A549 (cell line): ENCODE measurements at regions not wholly inside any gene's neighbourhood (a gene's known extent, or its start where the extent isn't known, plus 50 kb on each side); places are given as distances from the start of the nearest gene placed in this dataset.

ENCODE experiments used
- ATAC-seq, 2 experiments: fragments of 200-7000 bp in 1 of 2; fragments of >200 bp in 1 of 2; cut with Nextera tagmentation in 1 of 2; cut with Tn5 transposase in 1 of 2; 3 replicates each; pipeline versions ENCODE4 v1.8.0 to v1.9.1; 2018 to 2020; ENCODE audit warnings: mild to moderate bottlenecking in 1 of 2, moderate library complexity in 1 of 2
- CTCF ChIA-PET: fragments of 300-600 bp; sonication (Branson Sonifier 250); formaldehyde crosslinking; extraction: SDS; loops from one replicate; lab custom pipeline; 2021; ENCODE audit warnings: antibody characterized with exemption, inconsistent platforms; lab: Yijun Ruan, JAX
- POLR2A ChIA-PET: fragments of 350-600 bp; formaldehyde crosslinking; extraction: SDS; loops from one replicate; lab custom pipeline; 2021; ENCODE audit warnings: antibody characterized with exemption, inconsistent platforms; lab: Yijun Ruan, JAX
- DNase-seq, 2 experiments: peaks; one replicate each; pipeline versions ENCODE4 v3.0.0 to v3.0.0-alpha.2; 2011 to 2016; ENCODE audit warnings: low read depth in 1 of 2, low spot score in 1 of 2
- FAIRE-seq: peaks from 2 replicates; lab custom pipeline; 2011; peaks lifted over from hg19 to GRCh38; lab: Jason Lieb, UNC
- H3K27ac ChIP-seq, 2 experiments: fragments of >200 bp; sonication (Bioruptor Twin); formaldehyde crosslinking; 3 replicates each; pipeline ENCODE4 v1.5.1; 2016 to 2017
- H3K4me1 ChIP-seq: fragments of >200 bp; sonication (Bioruptor Twin); formaldehyde crosslinking; 3 replicates; pipeline ENCODE4 v1.6.1; 2016
- H3K4me2 ChIP-seq: fragments of >200 bp; sonication (Bioruptor Twin); formaldehyde crosslinking; 3 replicates; pipeline ENCODE4 v1.6.1; 2016
- H3K4me3 ChIP-seq: fragments of >200 bp; sonication (Bioruptor Twin); formaldehyde crosslinking; 3 replicates; pipeline ENCODE4 v1.5.1; 2016
- H3K9me3 ChIP-seq: fragments of >200 bp; sonication (Bioruptor Twin); formaldehyde crosslinking; 3 replicates; pipeline ENCODE4 v1.6.1; 2016
- CBX2 ChIP-seq: fragments of 200-600 bp; sonication (generic); IDR thresholded peaks from 2 replicates; pipeline ENCODE4 v1.6.1; 2016; ENCODE audit warnings: low read depth, mild to moderate bottlenecking, borderline replicate concordance
- CBX8 ChIP-seq: fragments of 200-600 bp; sonication (generic); IDR thresholded peaks from 2 replicates; pipeline ENCODE4 v1.6.1; 2016
- CEBPB ChIP-seq, 2 experiments: fragments of >200 bp in 1 of 2; sonication (Bioruptor Twin) in 1 of 2; formaldehyde crosslinking in 1 of 2; IDR thresholded peaks; 2 replicates each; pipeline ENCODE4 v1.6.1; 2012 to 2016
- CHD2 ChIP-seq: fragments of 150-350 bp; IDR thresholded peaks from 2 replicates; pipeline ENCODE4 v1.6.1; 2014; ENCODE audit warnings: low read length; ENCODE audit not compliant: partially characterized antibody
- CHD4 ChIP-seq: fragments of 200-600 bp; sonication (generic); IDR thresholded peaks from 2 replicates; pipeline ENCODE4 v1.6.1; 2016; ENCODE audit warnings: antibody characterized with exemption, mild to moderate bottlenecking, borderline replicate concordance
- FOSL2 ChIP-seq, 2 experiments: fragments of 450-650 bp in 1 of 2; fragments of >200 bp in 1 of 2; sonication (Bioruptor Twin) in 1 of 2; formaldehyde crosslinking; IDR thresholded peaks; 2 replicates each; pipeline versions ENCODE4 v1.5.0 to v1.6.1; 2016 to 2020; ENCODE audit warnings: mild to moderate bottlenecking in 1 of 2, moderate library complexity in 1 of 2
- FOXS1 ChIP-seq: fragments of 250-450 bp; sonication (Bioruptor Pico); IDR thresholded peaks from 2 replicates; pipeline ENCODE4 v1.5.0; 2020; ENCODE audit warnings: mild to moderate bottlenecking, moderate library complexity
- HEYL ChIP-seq: fragments of 250-450 bp; sonication (Bioruptor Pico); IDR thresholded peaks from 2 replicates; pipeline ENCODE4 v1.8.0; 2021; ENCODE audit warnings: mild to moderate bottlenecking, moderate library complexity
- HOXB13 ChIP-seq: fragments of 250-450 bp; sonication (Bioruptor Pico); IDR thresholded peaks from 2 replicates; pipeline ENCODE4 v1.5.0; 2020; ENCODE audit warnings: low read depth, mild to moderate bottlenecking, moderate library complexity
- HOXB5 ChIP-seq: fragments of 250-450 bp; sonication (Bioruptor Pico); IDR thresholded peaks from 2 replicates; pipeline ENCODE4 v1.5.0; 2020; ENCODE audit warnings: mild to moderate bottlenecking, moderate library complexity
- JUN ChIP-seq, 2 experiments: fragments of >200 bp; sonication (Bioruptor Twin); formaldehyde crosslinking; IDR thresholded peaks; 2 replicates in 1 of 2; 3 replicates in 1 of 2; pipeline ENCODE4 v1.6.1; 2016 to 2017
- KDM1A ChIP-seq: fragments of 200-600 bp; sonication (generic); IDR thresholded peaks from 2 replicates; pipeline ENCODE4 v1.6.1; 2016; ENCODE audit warnings: low read depth, mild to moderate bottlenecking
- KDM5A ChIP-seq: fragments of 200-600 bp; sonication (generic); IDR thresholded peaks from 2 replicates; pipeline ENCODE4 v1.6.1; 2016; ENCODE audit warnings: antibody characterized with exemption, mild to moderate bottlenecking
- MAFK ChIP-seq: fragments of 450-650 bp; IDR thresholded peaks from 2 replicates; pipeline ENCODE4 v1.6.1; 2014; ENCODE audit not compliant: partially characterized antibody
- MAZ ChIP-seq: fragments of 150-350 bp; IDR thresholded peaks from 2 replicates; pipeline ENCODE4 v1.6.1; 2014; ENCODE audit warnings: antibody characterized with exemption, low read depth, low read length, borderline replicate concordance
- MYC ChIP-seq: IDR thresholded peaks from 2 replicates; pipeline ENCODE4 v1.6.1; 2012; ENCODE audit warnings: mild to moderate bottlenecking, inconsistent platforms, low read length, improper control_type of control experiment, borderline replicate concordance
- NPAS2 ChIP-seq: fragments of 250-450 bp; sonication (Bioruptor Pico); IDR thresholded peaks from 2 replicates; pipeline ENCODE4 v1.8.0; 2022; ENCODE audit warnings: mild to moderate bottlenecking, moderate library complexity, borderline replicate concordance
- NR3C1 ChIP-seq: fragments of >200 bp; sonication (Bioruptor Twin); formaldehyde crosslinking; IDR thresholded peaks from 3 replicates; pipeline ENCODE4 v1.6.1; 2017
- POLR2A ChIP-seq: IDR thresholded peaks from 2 replicates; pipeline ENCODE4 v1.6.1; 2012; ENCODE audit warnings: mild to moderate bottlenecking, low read length
- POLR2AphosphoS2 ChIP-seq: conservative IDR thresholded peaks from 2 replicates; pipeline ENCODE4 v1.6.1; 2012; ENCODE audit warnings: low read length, improper control_type of control experiment, inconsistent platforms
- RAD21 ChIP-seq, 2 experiments: fragments of >200 bp in 1 of 2; sonication (Bioruptor Twin) in 1 of 2; formaldehyde crosslinking in 1 of 2; IDR thresholded peaks in 1 of 2; conservative IDR thresholded peaks in 1 of 2; 2 replicates in 1 of 2; 3 replicates in 1 of 2; pipeline ENCODE4 v1.6.1; 2012 to 2018; ENCODE audit warnings: inconsistent platforms in 1 of 2
- RARB ChIP-seq: fragments of 250-450 bp; sonication (Bioruptor Pico); IDR thresholded peaks from 2 replicates; pipeline ENCODE4 v1.8.0; 2021; ENCODE audit warnings: mild to moderate bottlenecking, moderate library complexity
- RCOR1 ChIP-seq: fragments of 150-350 bp; IDR thresholded peaks from 2 replicates; pipeline ENCODE4 v1.6.1; 2014; ENCODE audit warnings: antibody characterized with exemption, low read length, low read depth
- TP53 ChIP-seq: fragments of 250-450 bp; sonication (Bioruptor Pico); IDR thresholded peaks from 2 replicates; pipeline ENCODE4 v1.5.0; 2021; ENCODE audit warnings: mild to moderate bottlenecking, moderate library complexity
- ZFP36 ChIP-seq: fragments of 450-650 bp; IDR thresholded peaks from 2 replicates; pipeline ENCODE4 v1.6.1; 2014; ENCODE audit warnings: borderline replicate concordance; ENCODE audit not compliant: partially characterized antibody
- ZNF302 ChIP-seq: fragments of 250-450 bp; sonication (Bioruptor Pico); IDR thresholded peaks from 2 replicates; pipeline ENCODE4 v1.9.0; 2021; ENCODE audit warnings: inconsistent platforms, mild to moderate bottlenecking, moderate library complexity
- ZSCAN20 ChIP-seq: fragments of 250-450 bp; sonication (Bioruptor Pico); IDR thresholded peaks from 2 replicates; pipeline ENCODE4 v1.8.0; 2022; ENCODE audit warnings: mild to moderate bottlenecking, moderate library complexity
- WGBS: methylation state at CpG from one replicate; pipeline ENCODE4 v1.1.6; 2017; ENCODE audit errors: missing lambda C conversion rate; 5-methylcytosine and 5-hydroxymethylcytosine counted together
- TF ChIP-seq, protein P1 (sequence below): IDR thresholded peaks from 2 replicates; pipeline ENCODE4 v1.6.1; 2012
- TF ChIP-seq, protein P2 (sequence below): fragments of 200-600 bp; sonication (generic); IDR thresholded peaks from 2 replicates; pipeline ENCODE4 v1.6.1; 2016; ENCODE audit warnings: antibody characterized with exemption, mild to moderate bottlenecking, moderate library complexity
- TF ChIP-seq, protein P3 (sequence below): fragments of 250-450 bp; sonication (Bioruptor Pico); IDR thresholded peaks from 2 replicates; pipeline ENCODE4 v1.5.0; 2021; ENCODE audit warnings: mild to moderate bottlenecking, moderate library complexity, borderline replicate concordance
- TF ChIP-seq, protein P4 (sequence below): fragments of 450-650 bp; IDR thresholded peaks from 2 replicates; pipeline ENCODE4 v1.6.1; 2014; ENCODE audit warnings: antibody characterized with exemption
- TF ChIP-seq, protein P5 (sequence below): IDR thresholded peaks from 2 replicates; pipeline ENCODE4 v1.6.1; 2012; ENCODE audit warnings: low read depth, borderline replicate concordance

DNA sequence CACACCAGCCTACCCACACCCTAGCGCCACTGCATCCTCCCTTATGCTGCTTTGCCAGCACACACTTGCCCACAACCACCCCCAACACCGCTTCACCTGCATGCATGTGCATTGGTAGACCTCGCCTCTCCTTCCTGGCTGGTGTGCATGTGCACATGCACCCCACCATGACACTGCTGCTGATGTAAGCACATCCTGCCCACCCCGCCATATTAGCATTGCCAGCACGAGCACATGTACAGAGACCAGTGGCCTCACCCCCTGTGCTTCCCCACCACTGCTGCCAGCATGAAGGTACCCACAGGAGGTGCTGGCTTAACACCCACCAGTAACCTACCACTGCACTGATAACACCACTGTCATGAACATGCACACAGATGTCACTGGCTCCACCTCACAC is 218.2 kb downstream of the SLCO4C1 start:
- CTCF ChIA-PET, result no interaction called here
- FAIRE-seq, result no peak
- 7% methylated on average over 4 of the region's 5 CpGs for WGBS

DNA sequence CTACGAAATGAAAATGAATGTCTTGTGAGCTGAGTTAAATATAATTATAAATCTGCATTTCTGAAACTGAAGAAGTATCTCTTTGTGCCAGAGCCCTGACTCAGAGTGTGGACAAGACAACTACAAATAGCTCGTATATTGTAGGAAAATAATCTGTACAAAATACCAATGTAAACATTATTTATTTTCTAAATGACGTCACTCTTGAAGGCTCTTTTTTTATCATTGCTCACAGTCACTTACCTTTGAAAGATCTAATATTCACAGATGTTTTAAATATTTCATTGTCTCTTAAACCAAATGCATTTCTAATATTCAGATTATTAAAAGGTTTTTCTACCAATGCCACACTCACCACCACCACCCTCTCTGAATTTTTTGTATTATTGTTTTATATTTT is 226.1 kb downstream of the SLCO4C1 start:
- Histone ChIP-seq H3K9me3 (no peaks in the 10 kb centered on the region), H3K27ac (no peak overlapping the region), H3K4me2 (no peak overlapping the region)
- ATAC-seq (no peak), DNase-seq (no peak), FAIRE-seq (no peak)
- ChIA-PET POLR2A (no interaction called here), CTCF (no interaction called here)
- no peak for TF ChIP-seq MAFK
- TF ChIP-seq KDM5A, result no peak
- no peak for TF ChIP-seq HOXB13 (CRISPR knock-in tag)
- no peak for TF ChIP-seq ZNF302 (CRISPR knock-in tag)
- TF ChIP-seq, protein P1, sequence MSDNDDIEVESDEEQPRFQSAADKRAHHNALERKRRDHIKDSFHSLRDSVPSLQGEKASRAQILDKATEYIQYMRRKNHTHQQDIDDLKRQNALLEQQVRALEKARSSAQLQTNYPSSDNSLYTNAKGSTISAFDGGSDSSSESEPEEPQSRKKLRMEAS, result no peak
- TF ChIP-seq HEYL (CRISPR knock-in tag), result no peak
- TF ChIP-seq HOXB5 (CRISPR knock-in tag), result no peak
- TF ChIP-seq CHD4, result no peak
- no peak for TF ChIP-seq RARB (CRISPR knock-in tag)
- no peak for TF ChIP-seq FOXS1 (CRISPR knock-in tag)
- no peak for TF ChIP-seq RAD21 (conservative IDR thresholded peaks at IDR 0.05 in 1 of 2, IDR thresholded peaks at IDR 0.05 in 1 of 2)
- TF ChIP-seq ZFP36, result no peak
- TF ChIP-seq, protein P2, sequence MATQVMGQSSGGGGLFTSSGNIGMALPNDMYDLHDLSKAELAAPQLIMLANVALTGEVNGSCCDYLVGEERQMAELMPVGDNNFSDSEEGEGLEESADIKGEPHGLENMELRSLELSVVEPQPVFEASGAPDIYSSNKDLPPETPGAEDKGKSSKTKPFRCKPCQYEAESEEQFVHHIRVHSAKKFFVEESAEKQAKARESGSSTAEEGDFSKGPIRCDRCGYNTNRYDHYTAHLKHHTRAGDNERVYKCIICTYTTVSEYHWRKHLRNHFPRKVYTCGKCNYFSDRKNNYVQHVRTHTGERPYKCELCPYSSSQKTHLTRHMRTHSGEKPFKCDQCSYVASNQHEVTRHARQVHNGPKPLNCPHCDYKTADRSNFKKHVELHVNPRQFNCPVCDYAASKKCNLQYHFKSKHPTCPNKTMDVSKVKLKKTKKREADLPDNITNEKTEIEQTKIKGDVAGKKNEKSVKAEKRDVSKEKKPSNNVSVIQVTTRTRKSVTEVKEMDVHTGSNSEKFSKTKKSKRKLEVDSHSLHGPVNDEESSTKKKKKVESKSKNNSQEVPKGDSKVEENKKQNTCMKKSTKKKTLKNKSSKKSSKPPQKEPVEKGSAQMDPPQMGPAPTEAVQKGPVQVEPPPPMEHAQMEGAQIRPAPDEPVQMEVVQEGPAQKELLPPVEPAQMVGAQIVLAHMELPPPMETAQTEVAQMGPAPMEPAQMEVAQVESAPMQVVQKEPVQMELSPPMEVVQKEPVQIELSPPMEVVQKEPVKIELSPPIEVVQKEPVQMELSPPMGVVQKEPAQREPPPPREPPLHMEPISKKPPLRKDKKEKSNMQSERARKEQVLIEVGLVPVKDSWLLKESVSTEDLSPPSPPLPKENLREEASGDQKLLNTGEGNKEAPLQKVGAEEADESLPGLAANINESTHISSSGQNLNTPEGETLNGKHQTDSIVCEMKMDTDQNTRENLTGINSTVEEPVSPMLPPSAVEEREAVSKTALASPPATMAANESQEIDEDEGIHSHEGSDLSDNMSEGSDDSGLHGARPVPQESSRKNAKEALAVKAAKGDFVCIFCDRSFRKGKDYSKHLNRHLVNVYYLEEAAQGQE, result no peak
- no peak for TF ChIP-seq ZSCAN20
- no peak for TF ChIP-seq CEBPB (IDR thresholded peaks at IDR 0.05)
- TF ChIP-seq FOSL2 (IDR thresholded peaks at IDR 0.05), result no peak
- no peak for TF ChIP-seq FOSL2 (CRISPR knock-in tag; IDR thresholded peaks at IDR 0.05)
- no peak for TF ChIP-seq CBX2
- TF ChIP-seq POLR2AphosphoS2, result no peak
- TF ChIP-seq RCOR1, result no peak
- no peak for TF ChIP-seq CHD2
- TF ChIP-seq, all 56 proteins: peak for 0
- 33% methylated on average over 3 of the region's 3 CpGs for WGBS
- H3K4me3 ChIP-seq, result no peak overlapping the region
- no peaks in the 10 kb centered on the region for H3K4me1 ChIP-seq

More for the DNA sequence above, 218.2 kb downstream of the SLCO4C1 start:
- no peaks in the 10 kb centered on the region for H3K4me1 ChIP-seq
- TF ChIP-seq, protein P3, sequence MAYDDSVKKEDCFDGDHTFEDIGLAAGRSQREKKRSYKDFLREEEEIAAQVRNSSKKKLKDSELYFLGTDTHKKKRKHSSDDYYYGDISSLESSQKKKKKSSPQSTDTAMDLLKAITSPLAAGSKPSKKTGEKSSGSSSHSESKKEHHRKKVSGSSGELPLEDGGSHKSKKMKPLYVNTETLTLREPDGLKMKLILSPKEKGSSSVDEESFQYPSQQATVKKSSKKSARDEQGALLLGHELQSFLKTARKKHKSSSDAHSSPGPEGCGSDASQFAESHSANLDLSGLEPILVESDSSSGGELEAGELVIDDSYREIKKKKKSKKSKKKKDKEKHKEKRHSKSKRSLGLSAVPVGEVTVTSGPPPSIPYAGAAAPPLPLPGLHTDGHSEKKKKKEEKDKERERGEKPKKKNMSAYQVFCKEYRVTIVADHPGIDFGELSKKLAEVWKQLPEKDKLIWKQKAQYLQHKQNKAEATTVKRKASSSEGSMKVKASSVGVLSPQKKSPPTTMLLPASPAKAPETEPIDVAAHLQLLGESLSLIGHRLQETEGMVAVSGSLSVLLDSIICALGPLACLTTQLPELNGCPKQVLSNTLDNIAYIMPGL, result no peak
- TF ChIP-seq KDM1A, result no peak
- TF ChIP-seq, protein P4, sequence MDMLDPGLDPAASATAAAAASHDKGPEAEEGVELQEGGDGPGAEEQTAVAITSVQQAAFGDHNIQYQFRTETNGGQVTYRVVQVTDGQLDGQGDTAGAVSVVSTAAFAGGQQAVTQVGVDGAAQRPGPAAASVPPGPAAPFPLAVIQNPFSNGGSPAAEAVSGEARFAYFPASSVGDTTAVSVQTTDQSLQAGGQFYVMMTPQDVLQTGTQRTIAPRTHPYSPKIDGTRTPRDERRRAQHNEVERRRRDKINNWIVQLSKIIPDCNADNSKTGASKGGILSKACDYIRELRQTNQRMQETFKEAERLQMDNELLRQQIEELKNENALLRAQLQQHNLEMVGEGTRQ, result no peak
- TF ChIP-seq, protein P5, sequence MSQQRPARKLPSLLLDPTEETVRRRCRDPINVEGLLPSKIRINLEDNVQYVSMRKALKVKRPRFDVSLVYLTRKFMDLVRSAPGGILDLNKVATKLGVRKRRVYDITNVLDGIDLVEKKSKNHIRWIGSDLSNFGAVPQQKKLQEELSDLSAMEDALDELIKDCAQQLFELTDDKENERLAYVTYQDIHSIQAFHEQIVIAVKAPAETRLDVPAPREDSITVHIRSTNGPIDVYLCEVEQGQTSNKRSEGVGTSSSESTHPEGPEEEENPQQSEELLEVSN, result no peak
- TF ChIP-seq ZNF302 (CRISPR knock-in tag), result no peak
- no peak for TF ChIP-seq CBX8
- no peak for TF ChIP-seq MYC
- no peak for TF ChIP-seq RCOR1
- TF ChIP-seq NPAS2, result no peak
- TF ChIP-seq JUN (IDR thresholded peaks at IDR 0.05), result no peak
- TF ChIP-seq NR3C1, result no peak
- no peak for TF ChIP-seq POLR2A
- TF ChIP-seq TP53 (CRISPR knock-in tag), result no peak
- TF ChIP-seq MAZ, result no peak
- POLR2A ChIA-PET, result no interaction called here
- no peaks in the 10 kb centered on the region; the same call in 2 of the 3 replicates for H3K9me3 ChIP-seq
- no peak overlapping the region for H3K4me2 ChIP-seq
- no peak for DNase-seq
- no peak overlapping the region for H3K4me3 ChIP-seq
- no peak for ATAC-seq
- no peak overlapping the region for H3K27ac ChIP-seq
